Globus pallidus (tissue), 1 donor: ENCODE measurements at regions not wholly inside any gene's neighbourhood (a gene's known extent, or its start where the extent isn't known, plus 50 kb on each side); places are given as distances from the start of the nearest gene placed in this dataset.
"Not testable (repeated sequence)": the region's sequence is repeated elsewhere in the genome, so short reads cannot be mapped to it uniquely, and the experiment has no call there.

Experiments
- DNase-seq: peaks from one replicate; pipeline ENCODE4 v3.0.0-alpha.2; 2015; ENCODE audit warnings: low spot score

- no peak for DNase-seq
These were observed 398.4 kb downstream of the DAD1 start for GRCh38 chr14:22190411-22191191.

DNA sequence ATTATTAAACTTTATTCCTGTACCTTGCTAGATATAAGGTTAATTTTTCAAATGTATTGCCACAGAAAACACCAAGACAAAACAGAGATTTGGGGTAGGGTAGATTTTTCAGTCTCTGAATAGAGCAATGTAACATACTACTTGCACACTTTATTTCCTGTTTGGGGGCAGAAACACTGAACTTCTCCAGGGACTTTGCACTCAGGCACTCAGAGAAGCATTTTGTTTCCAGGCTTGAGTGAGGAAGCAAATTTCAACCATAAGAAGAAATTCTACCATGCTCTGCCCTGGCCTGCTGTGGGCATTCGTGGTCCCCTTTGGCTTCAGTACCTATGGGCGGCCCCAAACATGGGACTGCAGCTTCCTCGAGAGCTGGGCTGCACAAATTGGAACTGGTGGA is 399.1 kb downstream of the DAD1 start:
- DNase-seq: no peak

- no peak for DNase-seq
These were observed 400.7 kb downstream of the DAD1 start for GRCh38 chr14:22188318-22188717.

DNA sequence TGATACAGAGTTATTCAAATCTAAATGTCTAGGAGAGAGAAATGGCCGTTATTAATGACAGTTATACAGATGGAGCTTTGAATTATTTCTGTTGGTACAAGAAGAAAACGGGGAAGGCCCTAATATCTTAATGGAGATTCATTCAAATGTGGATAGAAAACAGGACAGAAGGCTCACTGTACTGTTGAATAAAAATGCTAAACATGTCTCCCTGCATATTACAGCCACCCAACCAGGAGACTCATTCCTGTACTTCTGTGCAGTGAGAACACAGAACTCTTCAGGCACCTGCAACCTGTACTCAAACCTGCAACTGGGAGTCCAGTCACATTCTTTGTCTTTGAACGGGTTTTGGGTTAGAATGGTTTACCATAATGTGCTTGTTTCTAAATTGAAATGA is 403.2 kb downstream of the DAD1 start:
- DNase-seq: no peak

DNA sequence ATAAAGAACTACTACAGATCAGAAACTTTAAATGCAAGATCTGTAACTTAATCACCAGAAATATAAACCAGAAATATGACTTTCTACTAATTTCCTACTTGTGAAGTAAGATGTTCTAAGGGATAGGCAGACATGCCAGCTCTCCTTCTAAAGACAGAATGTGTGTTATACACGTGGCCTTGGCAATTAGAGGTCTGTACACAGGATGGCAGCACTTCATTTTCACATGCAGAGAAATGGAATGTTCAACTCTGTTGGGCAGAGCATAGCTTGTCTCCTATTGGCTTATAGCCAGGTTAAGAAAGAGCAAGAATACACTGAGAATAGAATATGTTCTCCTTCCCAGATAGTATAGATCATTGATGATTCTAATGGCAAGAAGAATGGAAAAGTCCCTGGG is 403.8 kb downstream of the DAD1 start:
- DNase-seq: no peak

DNA sequence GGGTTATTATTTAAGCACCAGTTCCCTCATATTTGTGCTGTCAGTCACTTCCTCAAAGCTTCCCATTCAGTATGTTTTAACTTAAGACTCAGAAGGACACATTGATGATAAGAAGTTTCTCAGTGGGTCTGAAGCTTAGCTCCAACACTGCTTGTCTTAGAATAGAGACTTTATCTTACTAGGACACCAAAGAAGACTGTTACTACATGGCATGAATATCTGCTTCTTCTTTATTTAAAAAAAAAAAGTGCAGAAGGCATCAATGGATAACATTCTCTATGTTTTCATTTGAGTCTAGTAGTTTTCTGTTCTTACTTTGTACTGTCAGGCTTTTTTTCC is 404.2 kb downstream of the DAD1 start:
- DNase-seq: no peak

DNA sequence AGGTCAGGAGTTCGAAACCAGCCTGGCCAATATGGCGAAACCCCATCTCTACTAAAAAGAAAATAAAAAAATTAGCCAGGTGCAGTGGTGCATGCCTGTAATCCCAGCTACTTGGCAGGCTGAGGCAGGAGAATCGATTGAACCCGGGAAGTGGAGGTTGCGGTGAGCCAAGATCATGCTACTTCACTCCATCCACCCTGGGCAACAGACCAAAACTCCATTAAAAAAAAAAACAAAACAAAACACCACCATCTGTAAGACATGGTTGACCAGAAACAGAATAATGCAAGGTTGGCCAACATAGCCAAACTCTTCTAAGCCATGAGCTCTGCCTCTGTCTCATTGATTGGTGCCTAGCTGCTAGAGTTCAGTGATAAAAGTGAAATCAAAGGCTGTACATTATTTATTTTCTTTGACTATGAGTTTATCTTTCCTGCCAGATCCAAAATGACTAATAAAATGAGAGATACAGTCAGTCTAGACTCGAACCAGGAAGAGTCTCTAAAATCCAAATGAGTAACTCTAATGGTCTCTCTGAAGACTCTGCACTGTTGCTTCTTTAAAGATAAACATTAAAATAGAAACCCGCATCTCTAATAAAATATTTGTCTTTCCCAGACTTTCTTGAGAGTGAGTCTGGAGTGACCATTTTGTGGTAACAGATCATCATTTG is 404.7 kb downstream of the DAD1 start:
- DNase-seq: no peak

- no peak for DNase-seq
These were observed 409.0 kb downstream of the DAD1 start for GRCh38 chr14:22180045-22180444.

DNA sequence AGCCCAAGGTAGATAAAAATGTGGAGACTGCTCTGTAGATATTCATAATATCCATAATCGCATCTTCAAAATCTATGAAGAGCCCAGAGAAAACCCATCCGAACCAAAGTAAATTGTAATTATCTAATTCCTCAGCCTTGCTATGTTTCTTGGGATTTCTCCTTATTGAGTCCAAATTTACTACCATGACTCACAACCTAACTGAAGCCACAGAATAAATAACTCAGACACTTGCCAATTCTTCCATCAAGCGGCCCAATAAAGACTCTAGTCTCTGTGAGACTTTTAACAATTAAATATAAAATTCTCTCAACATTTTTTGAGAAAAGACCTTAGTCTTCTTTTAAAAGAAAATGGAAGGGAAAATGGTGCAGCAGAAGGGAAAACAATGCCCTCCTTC is 409.8 kb downstream of the DAD1 start:
- no peak for DNase-seq

DNA sequence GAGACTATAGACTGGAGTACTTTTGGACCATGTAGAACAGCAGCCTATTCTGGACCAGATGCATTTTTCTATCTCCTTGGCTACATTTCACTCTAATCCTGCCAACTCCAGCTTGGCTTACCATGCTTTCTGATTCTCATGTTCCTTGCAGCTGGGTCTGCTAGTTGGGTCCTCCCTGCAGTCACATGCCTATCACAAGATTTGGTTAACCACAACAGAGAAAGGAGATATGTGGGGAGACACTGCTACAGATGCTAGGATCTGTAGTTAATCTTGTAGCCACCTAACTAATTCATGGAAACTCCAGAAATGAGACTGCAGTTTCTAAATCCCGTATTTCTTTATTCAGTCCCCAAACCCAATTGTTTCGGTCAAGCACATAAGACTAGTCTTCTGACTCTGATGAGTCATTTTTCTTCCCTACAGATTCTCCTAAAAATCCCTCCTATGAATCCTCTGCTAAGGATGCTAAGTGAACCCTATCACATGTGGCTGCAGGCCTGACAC is 410.6 kb downstream of the DAD1 start:
- DNase-seq: peak; percentile 5

GRCh38 chr14:22177870-22178269 is 411.2 kb downstream of the DAD1 start:
- DNase-seq: no peak

DNA sequence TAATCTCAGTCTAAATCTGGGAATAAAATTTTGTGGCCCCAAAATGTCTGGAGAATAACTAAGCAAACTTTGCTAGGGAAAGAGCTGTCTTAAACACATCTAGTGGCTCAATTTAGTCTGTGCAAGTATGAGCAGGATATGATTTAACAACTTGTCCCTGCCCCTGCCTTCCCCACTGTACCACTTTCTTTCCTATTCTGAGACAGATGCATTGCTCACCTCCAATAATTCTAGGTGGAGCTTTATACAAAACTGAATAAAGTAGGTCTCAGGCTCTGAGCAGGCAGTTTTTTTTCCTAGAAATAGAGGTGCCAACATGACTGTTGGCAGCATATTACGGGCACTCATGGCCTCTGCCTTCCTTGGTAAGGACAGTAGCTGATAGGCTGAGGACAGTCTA is 412.1 kb downstream of the DAD1 start:
- DNase-seq: no peak

DNA sequence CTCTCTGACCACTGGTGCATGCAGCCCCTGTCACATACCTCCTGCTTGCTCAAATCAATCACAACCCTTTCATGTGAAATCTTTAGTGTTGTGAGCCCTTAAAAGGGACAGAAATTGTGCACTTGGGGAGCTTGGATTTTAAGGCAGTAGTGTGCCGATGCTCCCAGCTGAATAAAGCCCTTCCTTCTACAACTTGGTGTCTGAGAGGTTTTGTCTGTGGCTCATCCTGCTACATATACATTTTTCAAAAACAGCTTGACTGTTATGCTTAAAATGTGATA is 413.8 kb downstream of the DAD1 start:
- DNase-seq: not testable (repeated sequence)

- no peak for DNase-seq
These were observed 414.4 kb downstream of the DAD1 start for GRCh38 chr14:22174412-22175277.

DNA sequence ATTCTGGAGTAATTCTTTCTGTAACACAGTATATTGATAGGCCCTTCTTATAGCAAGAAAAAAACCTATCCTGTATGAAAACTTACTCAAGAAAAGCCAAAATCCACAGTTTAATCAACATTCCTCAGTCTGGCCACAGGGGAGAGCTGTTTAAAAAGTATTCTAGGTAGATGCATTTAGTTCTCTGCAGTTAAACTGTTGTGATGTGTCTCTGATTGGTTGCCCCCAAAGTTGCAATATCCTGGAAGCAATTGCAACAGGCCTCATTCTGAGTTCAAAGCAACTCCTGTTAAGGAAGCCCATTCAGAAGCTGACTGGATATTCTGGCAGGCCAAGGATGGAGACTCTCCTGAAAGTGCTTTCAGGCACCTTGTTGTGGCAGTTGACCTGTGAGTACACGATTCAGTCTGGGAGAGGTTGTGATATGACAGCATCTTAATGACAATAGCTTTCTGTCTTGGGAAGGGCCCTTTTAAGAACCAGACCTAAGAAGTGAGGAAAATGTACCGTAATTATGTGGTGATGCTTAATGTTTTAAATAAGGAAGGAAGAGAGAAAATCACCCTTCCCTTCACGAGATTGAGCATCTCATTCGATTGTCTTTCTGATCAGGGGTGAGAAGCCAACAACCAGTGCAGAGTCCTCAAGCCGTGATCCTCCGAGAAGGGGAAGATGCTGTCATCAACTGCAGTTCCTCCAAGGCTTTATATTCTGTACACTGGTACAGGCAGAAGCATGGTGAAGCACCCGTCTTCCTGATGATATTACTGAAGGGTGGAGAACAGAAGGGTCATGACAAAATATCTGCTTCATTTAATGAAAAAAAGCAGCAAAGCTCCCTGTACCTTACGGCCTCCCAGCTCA is 420.7 kb downstream of the DAD1 start:
- DNase-seq: no peak

- DNase-seq: no peak
These were observed 424.4 kb downstream of the DAD1 start for GRCh38 chr14:22164616-22165015.

DNA sequence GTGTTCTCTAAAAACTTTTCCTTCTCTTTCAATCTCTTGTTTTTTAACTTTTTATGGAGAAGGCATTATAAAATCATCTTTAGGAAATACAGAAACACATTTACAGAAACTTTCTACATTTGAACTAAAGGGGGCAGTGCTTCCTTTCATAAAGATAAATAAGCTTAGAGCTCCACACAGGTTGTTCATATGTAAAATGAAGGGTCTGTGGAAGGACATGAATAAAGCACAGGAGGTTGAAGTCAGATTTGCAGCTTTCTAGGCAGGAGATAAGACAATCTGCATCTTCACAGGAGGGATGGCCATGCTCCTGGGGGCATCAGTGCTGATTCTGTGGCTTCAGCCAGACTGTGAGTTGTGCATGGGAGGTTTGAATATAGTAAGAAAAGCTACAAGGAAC is 426.0 kb downstream of the DAD1 start:
- no peak for DNase-seq

- no peak for DNase-seq
These were observed 429.1 kb downstream of the DAD1 start for GRCh38 chr14:22159957-22160356.

- no peak for DNase-seq
These were observed 429.9 kb downstream of the DAD1 start for GRCh38 chr14:22159099-22159498.

DNA sequence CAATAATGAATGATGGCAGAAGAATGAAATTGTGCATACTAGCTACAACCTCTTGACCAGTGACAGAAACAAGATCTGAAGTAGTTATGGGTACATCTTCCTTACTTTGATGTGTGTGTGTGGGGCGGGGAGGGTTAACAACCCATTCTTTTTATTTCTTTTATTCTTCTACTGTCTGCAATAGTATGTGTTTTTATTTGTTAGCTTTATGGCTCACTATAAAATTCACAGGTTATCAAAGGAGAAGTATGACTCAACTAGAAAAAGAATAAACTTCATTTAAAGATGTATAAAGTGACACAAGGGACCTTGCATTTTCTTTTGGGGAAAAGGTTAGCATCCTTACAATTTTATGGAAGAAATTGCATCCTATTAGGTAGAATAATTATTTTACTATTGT is 430.5 kb downstream of the DAD1 start:
- DNase-seq: no peak

- DNase-seq: no peak
These were observed 433.5 kb downstream of the DAD1 start for GRCh38 chr14:22155571-22155970.

DNA sequence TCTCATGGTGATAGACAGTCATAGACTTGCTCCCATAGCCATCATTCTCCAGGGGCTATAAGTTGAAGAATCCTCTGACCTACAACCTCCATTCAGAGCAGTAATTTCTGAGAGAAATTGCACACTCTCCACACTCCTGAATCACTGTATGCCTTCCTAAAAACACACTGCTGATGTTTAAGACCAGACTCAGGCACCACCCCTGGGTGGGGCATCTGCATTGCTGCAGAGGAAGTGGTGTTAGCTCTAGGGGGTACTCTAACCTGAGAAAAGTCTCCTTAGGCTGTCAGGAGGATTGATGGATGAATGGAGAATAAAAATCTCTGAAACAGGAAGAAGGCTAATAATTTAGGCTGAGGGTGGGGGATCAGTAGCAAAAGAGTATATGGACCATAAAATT is 436.1 kb downstream of the DAD1 start:
- no peak for DNase-seq
